PC-3 (cell line): ENCODE measurements at regions not wholly inside any gene's neighbourhood (a gene's known extent, or its start where the extent isn't known, plus 50 kb on each side); places are given as distances from the start of the nearest gene placed in this dataset.

Experiments
- ATAC-seq: fragments of 200-7000 bp; cut with Tn5 transposase; 2 replicates; pipeline ENCODE4 v1.9.1; 2020; ENCODE audit warnings: mild to moderate bottlenecking, moderate library complexity
- BruUV-seq: library from RNA; stranded (reverse); fragments of 400-500 nt; replicated peaks from 2 replicates; lab custom pipeline; 2021; lab: Mats Ljungman, UMichigan
- CTCF ChIA-PET: fragments of 300-600 bp; sonication (Branson Sonifier 250); formaldehyde crosslinking; loops from one replicate; lab custom pipeline; 2022; ENCODE audit warnings: antibody characterized with exemption; lab: Charles Lee
- POLR2A ChIA-PET: fragments of 300-600 bp; sonication (Branson Sonifier 250); formaldehyde crosslinking; loops from one replicate; lab custom pipeline; 2022; ENCODE audit warnings: antibody characterized with exemption; ENCODE audit not compliant: unreplicated experiment; lab: Charles Lee
- DNase-seq: peaks from one replicate; pipeline ENCODE4 v3.0.0-alpha.2; 2015
- H2AFZ ChIP-seq: fragments of 300-600 bp; sonication (generic); 2 replicates; pipeline ENCODE4 v1.6.0; 2016; ENCODE audit warnings: antibody characterized with exemption, low read length
- H3F3A ChIP-seq: fragments of 300-600 bp; sonication (generic); one replicate; pipeline ENCODE4 v1.6.0; 2017; ENCODE audit warnings: antibody characterized with exemption, low read length, control low read depth, mild to moderate bottlenecking; ENCODE audit not compliant: unreplicated experiment
- H3K27ac ChIP-seq: fragments of 300-600 bp; sonication (generic); 2 replicates; pipeline ENCODE4 v1.5.1; 2016; ENCODE audit warnings: mild to moderate bottlenecking, low read length
- H3K27me3 ChIP-seq: fragments of 300-600 bp; sonication (generic); 2 replicates; pipeline ENCODE4 v1.6.1; 2016; ENCODE audit warnings: low read length, mixed read lengths
- H3K36me3 ChIP-seq: fragments of 300-600 bp; sonication (generic); 2 replicates; pipeline ENCODE4 v1.6.1; 2016; ENCODE audit warnings: low read depth, mixed run types, low read length, mixed read lengths
- H3K4me1 ChIP-seq: fragments of 300-600 bp; sonication (generic); 2 replicates; pipeline ENCODE4 v1.5.1; 2016; ENCODE audit warnings: low read length; ENCODE audit not compliant: insufficient read depth
- H3K4me2 ChIP-seq: fragments of 300-600 bp; sonication (generic); 2 replicates; pipeline ENCODE4 v1.6.0; 2016; ENCODE audit warnings: low read length
- H3K4me3 ChIP-seq: fragments of 300-600 bp; sonication (generic); 2 replicates; pipeline ENCODE4 v1.5.1; 2016; ENCODE audit warnings: mild to moderate bottlenecking, low read length, mixed read lengths
- H3K79me2 ChIP-seq: fragments of 300-600 bp; sonication (generic); 2 replicates; pipeline ENCODE4 v1.6.1; 2017; ENCODE audit warnings: low read length, mixed read lengths
- H3K9ac ChIP-seq: fragments of 300-600 bp; sonication (generic); 2 replicates; pipeline ENCODE4 v1.6.0; 2016; ENCODE audit warnings: mild to moderate bottlenecking, low read length
- H3K9me2 ChIP-seq: fragments of 300-600 bp; sonication (generic); replicated peaks from 2 replicates; pipeline ENCODE4 v1.6.1; 2016; ENCODE audit warnings: mixed run types, low read length, mixed read lengths
- H3K9me3 ChIP-seq: fragments of 300-600 bp; sonication (generic); 2 replicates; pipeline ENCODE4 v1.6.1; 2016; ENCODE audit warnings: low read length, mixed read lengths
- H4K20me1 ChIP-seq: fragments of 300-600 bp; sonication (generic); 2 replicates; pipeline ENCODE4 v1.6.1; 2016; ENCODE audit warnings: low read length, mixed read lengths
- CTCF ChIP-seq: fragments of 300-600 bp; sonication (generic); conservative IDR thresholded peaks from 2 replicates; pipeline ENCODE4 v1.5.1; 2017; ENCODE audit warnings: antibody characterized with exemption, low read depth, mild to moderate bottlenecking, low read length
- EZH2 ChIP-seq: fragments of 300-600 bp; sonication (generic); IDR thresholded peaks from one replicate; pipeline ENCODE4 v1.6.1; 2017; ENCODE audit warnings: antibody characterized with exemption, mild to moderate bottlenecking, low read length; ENCODE audit not compliant: unreplicated experiment
- EZH2phosphoT487 ChIP-seq: fragments of 300-600 bp; sonication (generic); IDR thresholded peaks from 2 replicates; pipeline ENCODE4 v1.6.1; 2018; ENCODE audit warnings: mild to moderate bottlenecking, antibody characterized with exemption, low read length, borderline replicate concordance
- intact Hi-C: fragments of 100-400 bp; cut with micrococcal nuclease; formaldehyde crosslinking; loops from 2 replicates; pipeline ENCODE4 v1.9.0; 2023

- intact Hi-C loops, result no loop called here
- CTCF ChIA-PET, result no interaction called here
These were observed 244.2 kb downstream of the KCNS3 start for GRCh38 chr2:18122544-18123210.

GRCh38 chr2:18119883-18120282 is 241.4 kb downstream of the KCNS3 start:
- POLR2A ChIA-PET, result interaction anchor here (0.6 kb wide), 1 partner anchor 8 kb away, joined by 6 read pairs; no protein-coding TSS in a partner anchor

More at GRCh38 chr2:18122544-18123210, 244.2 kb downstream of the KCNS3 start:
- POLR2A ChIA-PET, result no interaction called here
- no peak overlapping the region for H3K4me3 ChIP-seq
- H3F3A ChIP-seq, result no peaks in the 10 kb centered on the region
- no TSS peak for BruUV-seq
- 0 out of 2 replicates have a peak, but pooled peaks cover 4% of the 10 kb centered on the region for H3K27me3 ChIP-seq
- H3K4me2 ChIP-seq, result no peak overlapping the region
- H4K20me1 ChIP-seq, result no peaks in the 10 kb centered on the region
- no peak overlapping the region for H3K9ac ChIP-seq
- no peak for TF ChIP-seq EZH2phosphoT487
- TF ChIP-seq EZH2, result no peak
- no peak for TF ChIP-seq CTCF
- ATAC-seq, result no peak
- DNase-seq, result no peak
- no peaks in the 10 kb centered on the region for H3K9me2 ChIP-seq
- no peak overlapping the region for H3K27ac ChIP-seq
- no peaks in the 10 kb centered on the region for H3K36me3 ChIP-seq
- no peak overlapping the region for H2AFZ ChIP-seq
- no peaks in the 10 kb centered on the region for H3K9me3 ChIP-seq
- H3K79me2 ChIP-seq, result no peaks in the 10 kb centered on the region
- H3K4me1 ChIP-seq, result no peaks in the 10 kb centered on the region

More at GRCh38 chr2:18119883-18120282, 241.4 kb downstream of the KCNS3 start:
- Histone ChIP-seq H3K4me1 (no peaks in the 10 kb centered on the region), H3K4me2 (no peak overlapping the region), H4K20me1 (no peaks in the 10 kb centered on the region), H3K36me3 (no peaks in the 10 kb centered on the region), H3F3A (no peaks in the 10 kb centered on the region), H3K9ac (no peak overlapping the region), H2AFZ (no peak overlapping the region), H3K79me2 (no peaks in the 10 kb centered on the region), H3K27ac (no peak overlapping the region), H3K9me2 (no peaks in the 10 kb centered on the region), H3K27me3 (0 out of 2 replicates have a peak, but pooled peaks cover 4% of the 10 kb centered on the region), H3K4me3 (no peak overlapping the region), H3K9me3 (no peaks in the 10 kb centered on the region)
- intact Hi-C loops, result no loop called here
- no peak for ATAC-seq
- TF ChIP-seq EZH2phosphoT487, result no peak
- TF ChIP-seq CTCF, result no peak
- no peak for TF ChIP-seq EZH2
- BruUV-seq, result no TSS peak
- no peak for DNase-seq
- CTCF ChIA-PET, result no interaction called here
